Panc1 (cell line): ENCODE measurements at regions not wholly inside any gene's neighbourhood (a gene's known extent, or its start where the extent isn't known, plus 50 kb on each side); places are given as distances from the start of the nearest gene placed in this dataset.

ENCODE experiments used
- CTCF ChIP-seq: fragments of 450-650 bp; IDR thresholded peaks from 2 replicates; pipeline ENCODE4 v1.5.1; 2017; ENCODE audit warnings: mild to moderate bottlenecking
- POLR2AphosphoS5 ChIP-seq: IDR thresholded peaks from 2 replicates; pipeline ENCODE4 v1.6.1; 2012; ENCODE audit warnings: mild to moderate bottlenecking, low read depth, low read length, moderate library complexity
- REST ChIP-seq, 2 experiments: IDR thresholded peaks; 2 replicates each; pipeline ENCODE4 v1.6.1; 2011 to 2012; ENCODE audit warnings: low read depth in 2 of 2, control low read depth in 1 of 2, low read length in 1 of 2, mild to moderate bottlenecking in 1 of 2, moderate library complexity in 1 of 2; ENCODE audit not compliant: insufficient read depth in 1 of 2

GRCh38 chr19:28941833-28942232, 271.1 kb downstream of the UQCRFS1 start:
- no peak for TF ChIP-seq CTCF
- TF ChIP-seq POLR2AphosphoS5: no peak
- no peak for TF ChIP-seq REST (IDR thresholded peaks at IDR 0.05; ENCODE audit: insufficient read depth in 1 of 2, low read depth in 2 of 2, low read length in 1 of 2)
